SK-N-SH treated with all-trans-retinoic acid at 6 μM for 48 hours (cell line): ENCODE measurements at regions not wholly inside any gene's neighbourhood (a gene's known extent, or its start where the extent isn't known, plus 50 kb on each side); places are given as distances from the start of the nearest gene placed in this dataset.
"Not testable (repeated sequence)": the region's sequence is repeated elsewhere in the genome, so short reads cannot be mapped to it uniquely, and the experiment has no call there.

Source experiments
- ATAC-seq: fragments of 200-7000 bp; cut with Tn5 transposase; 3 replicates; pipeline ENCODE4 v1.9.1; 2020; ENCODE audit warnings: mild to moderate bottlenecking, moderate library complexity
- ARNTL ChIP-seq: fragments of 450-650 bp; formaldehyde crosslinking; IDR thresholded peaks from 2 replicates; pipeline ENCODE4 v1.5.0; 2020; ENCODE audit warnings: low read depth, mild to moderate bottlenecking, moderate library complexity, borderline replicate concordance
- CSDC2 ChIP-seq: fragments of 250-450 bp; sonication (Bioruptor Pico); IDR thresholded peaks from 2 replicates; pipeline ENCODE4 v1.5.0; 2020; ENCODE audit warnings: mild to moderate bottlenecking, moderate library complexity
- ISL1 ChIP-seq: fragments of 250-450 bp; sonication (Bioruptor Pico); IDR thresholded peaks from 2 replicates; pipeline ENCODE4 v2.1.2; 2022; ENCODE audit warnings: mild to moderate bottlenecking, moderate library complexity
- PPARA ChIP-seq: fragments of 250-450 bp; sonication (Bioruptor Pico); IDR thresholded peaks from 2 replicates; pipeline ENCODE4 v1.5.0; 2020; ENCODE audit warnings: mild to moderate bottlenecking, borderline replicate concordance
- RARB ChIP-seq: fragments of 250-450 bp; sonication (Bioruptor Pico); IDR thresholded peaks from 2 replicates; pipeline ENCODE4 v1.8.0; 2021; ENCODE audit warnings: mild to moderate bottlenecking, moderate library complexity
- SNAI2 ChIP-seq: fragments of 250-450 bp; sonication (Bioruptor Pico); IDR thresholded peaks from 2 replicates; pipeline ENCODE4 v1.5.0; 2020; ENCODE audit warnings: mild to moderate bottlenecking, moderate library complexity
- TCF4 ChIP-seq: fragments of 250-450 bp; sonication (Bioruptor Pico); IDR thresholded peaks from 2 replicates; pipeline ENCODE4 v1.8.0; 2021; ENCODE audit warnings: mild to moderate bottlenecking, moderate library complexity, borderline replicate concordance
- TOX ChIP-seq: fragments of 250-450 bp; sonication (Bioruptor Pico); IDR thresholded peaks from 2 replicates; pipeline ENCODE4 v1.8.0; 2021; ENCODE audit warnings: mild to moderate bottlenecking, moderate library complexity, borderline replicate concordance
- TSHZ2 ChIP-seq: fragments of 250-450 bp; sonication (Bioruptor Pico); IDR thresholded peaks from 2 replicates; pipeline ENCODE4 v1.5.0; 2020; ENCODE audit warnings: mild to moderate bottlenecking, moderate library complexity
- ZC3H10 ChIP-seq: fragments of 250-450 bp; sonication (Bioruptor Pico); IDR thresholded peaks from 2 replicates; pipeline ENCODE4 v1.5.1; 2021; ENCODE audit warnings: mild to moderate bottlenecking, moderate library complexity
- ZFP30 ChIP-seq: fragments of 450-650 bp; formaldehyde crosslinking; IDR thresholded peaks from 2 replicates; pipeline ENCODE4 v1.5.0; 2022; ENCODE audit warnings: mild to moderate bottlenecking, moderate library complexity
- ZNF565 ChIP-seq: fragments of 450-650 bp; formaldehyde crosslinking; conservative IDR thresholded peaks from 2 replicates; pipeline ENCODE4 v1.5.0; 2020; ENCODE audit warnings: low read depth, mild to moderate bottlenecking, moderate library complexity

DNA sequence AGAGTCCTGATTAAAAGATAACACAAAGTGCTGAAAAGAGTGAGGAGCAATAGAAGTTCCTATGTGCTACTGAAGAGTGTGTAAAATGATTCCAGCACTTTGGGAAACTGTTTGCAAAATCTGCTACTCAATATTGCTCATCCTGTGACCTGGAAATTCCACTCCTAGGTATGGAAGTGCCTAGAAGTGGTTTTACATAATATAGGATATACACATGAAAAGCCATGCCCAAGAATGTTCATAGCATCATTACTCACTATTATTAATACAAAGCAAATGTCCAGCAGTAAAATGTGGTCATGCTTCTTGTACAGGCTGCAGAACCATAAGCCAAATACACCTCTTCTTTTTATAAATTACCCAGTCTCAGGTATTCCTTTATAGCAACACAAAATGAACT is 53.2 kb upstream of the CNIH3 start:
- ATAC-seq, result not testable (repeated sequence)

- ATAC-seq, result peak; percentile 1; the same call in 2 of the 3 replicates
- no peak for TF ChIP-seq CSDC2
These were observed 52.5 kb upstream of the CNIH3 start for GRCh38 chr1:224563666-224564065.

- peak; percentile 10 for ATAC-seq
- TF ChIP-seq TSHZ2 (no peak), TOX (CRISPR knock-in tag) (no peak), TCF4 (no peak), PPARA (CRISPR knock-in tag) (no peak), SNAI2 (CRISPR knock-in tag) (no peak), ARNTL (CRISPR knock-in tag) (no peak), ZC3H10 (CRISPR knock-in tag) (no peak)
- TF ChIP-seq, all 23 proteins: peak for 0
These were observed 51.5 kb upstream of the CNIH3 start for GRCh38 chr1:224564454-224565084.

DNA sequence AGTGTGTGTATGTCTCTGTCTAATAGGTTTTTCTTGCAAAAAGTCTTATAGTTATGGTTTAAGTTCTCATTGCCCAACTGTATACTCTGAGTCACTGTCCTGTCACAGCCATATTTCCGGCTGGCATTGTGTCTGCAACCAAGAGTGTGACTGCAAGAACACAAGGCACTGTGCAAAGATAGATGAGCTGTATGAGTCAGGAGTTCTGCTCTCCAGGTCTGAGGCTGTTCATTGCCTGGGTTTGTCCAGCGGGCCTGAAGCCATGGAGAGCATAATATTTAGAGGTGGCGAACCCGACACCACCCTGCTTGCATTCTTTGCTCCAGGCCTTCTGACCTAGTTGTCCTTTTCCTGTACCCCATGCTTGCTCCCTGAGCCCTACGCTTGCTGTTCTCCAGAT is 50.9 kb upstream of the CNIH3 start:
- TF ChIP-seq ZFP30 (no peak), RARB (CRISPR knock-in tag) (no peak), ZNF565 (no peak), SNAI2 (CRISPR knock-in tag) (no peak), TSHZ2 (no peak)
- peak; percentile 93 for ATAC-seq

- TF ChIP-seq ISL1 (CRISPR knock-in tag), result no peak
- TF ChIP-seq ZC3H10 (CRISPR knock-in tag), result 0 out of 2 replicates have a peak, but pooled peaks have one; percentile 8
- TF ChIP-seq, all 23 proteins: peak for 1
- ATAC-seq, result no peak
These were observed 50.3 kb upstream of the CNIH3 start for GRCh38 chr1:224565611-224566406.
